HG03378 (cell line): ENCODE measurements at regions not wholly inside any gene's neighbourhood (a gene's known extent, or its start where the extent isn't known, plus 50 kb on each side); places are given as distances from the start of the nearest gene placed in this dataset.

Experiments
- ATAC-seq: cut with Tn5 transposase; IDR thresholded peaks from one replicate; pipeline ENCODE4 v1.9.1; 2021; ENCODE audit warnings: mild to moderate bottlenecking, moderate library complexity; ENCODE audit not compliant: unreplicated experiment

DNA sequence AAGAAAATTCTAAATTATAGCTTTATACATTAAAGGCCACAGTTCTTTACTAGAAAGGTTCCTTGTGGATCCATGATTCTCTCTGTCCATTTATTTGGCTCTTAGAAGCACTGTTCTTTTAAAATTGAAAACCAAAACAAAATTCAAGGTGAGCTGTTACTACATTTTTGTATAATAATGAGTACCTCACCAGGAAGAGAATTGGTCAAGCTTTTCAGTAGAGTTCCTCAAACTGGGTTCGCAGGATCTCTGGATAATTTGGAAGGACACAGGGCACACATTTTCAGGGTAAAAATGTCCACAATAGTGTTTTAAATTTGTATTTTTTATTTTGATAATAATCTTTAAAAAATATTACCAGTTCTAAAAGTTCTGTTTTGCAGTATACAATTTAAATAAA, 93.0 kb downstream of the PPP1R3A start:
- no peak for ATAC-seq

DNA sequence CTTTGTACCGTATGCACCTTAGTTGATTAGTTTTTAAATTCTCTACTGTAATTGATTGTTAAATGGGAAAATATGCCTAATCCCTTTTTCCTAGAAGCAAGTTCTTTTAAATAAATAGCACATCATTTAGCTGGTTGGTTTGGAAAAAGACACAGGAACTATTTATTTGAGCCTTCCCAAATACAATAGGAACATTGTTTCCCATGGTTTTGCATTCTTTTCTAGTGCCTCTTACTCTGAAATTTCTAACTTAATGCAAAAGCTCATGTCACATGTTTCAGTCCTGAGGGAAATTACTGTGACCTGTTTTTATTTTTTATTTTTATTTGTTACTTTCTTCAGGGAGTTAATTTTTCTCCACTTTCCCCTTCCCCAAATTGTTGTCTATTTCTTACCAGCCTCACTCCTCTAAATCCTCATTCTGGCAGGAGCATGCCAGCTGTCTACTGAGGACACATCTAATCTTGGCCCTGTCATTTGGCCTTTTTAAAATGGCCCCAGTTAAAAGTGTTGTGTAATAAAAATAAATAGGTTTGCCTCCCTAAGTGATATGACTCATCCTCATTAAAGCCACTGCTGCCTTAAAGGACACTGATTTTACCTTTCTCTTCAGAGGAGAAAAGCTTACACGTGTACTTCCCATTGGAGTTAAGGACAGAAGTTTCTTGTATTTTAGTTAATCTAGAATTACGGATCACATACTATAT, 94.5 kb downstream of the PPP1R3A start:
- no peak for ATAC-seq

DNA sequence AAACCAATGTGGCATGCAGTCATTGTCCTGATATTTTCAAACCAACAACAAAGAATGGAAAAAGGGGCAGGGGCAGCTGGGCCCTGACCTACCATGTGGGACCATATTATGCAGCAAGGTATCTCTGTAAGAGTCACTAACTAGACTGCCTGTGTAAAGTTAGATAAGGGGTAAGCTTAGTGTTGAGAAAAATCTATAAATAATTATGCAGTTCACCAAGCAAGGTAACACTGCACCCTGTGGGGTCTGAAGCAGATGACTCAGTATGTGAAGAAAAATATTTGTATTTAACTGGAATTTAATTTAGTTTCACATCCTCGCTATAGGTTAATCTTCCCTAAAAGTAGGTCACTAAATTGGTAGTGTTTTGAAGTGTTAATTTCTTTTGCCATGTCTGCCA, 99.3 kb downstream of the PPP1R3A start:
- ATAC-seq = no peak

DNA sequence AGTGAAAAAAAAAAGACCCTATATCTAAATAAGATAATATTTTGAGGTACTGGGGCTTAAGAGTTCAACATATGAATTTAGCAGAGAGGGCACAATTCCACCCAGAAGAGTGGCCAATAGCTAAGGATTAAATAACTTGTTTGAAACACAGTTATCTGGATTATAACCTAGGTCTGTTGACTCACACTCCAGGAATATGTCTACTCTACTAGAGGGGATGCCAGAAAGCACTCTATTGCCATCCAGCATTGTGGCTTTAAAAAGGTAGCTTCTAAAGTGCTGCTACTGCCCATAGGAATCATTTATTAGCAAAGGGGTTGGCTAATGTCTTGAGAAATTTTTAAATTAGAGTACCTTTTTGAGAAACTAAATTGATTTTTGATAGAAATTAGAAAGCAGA, 102.2 kb downstream of the PPP1R3A start:
- no peak for ATAC-seq

DNA sequence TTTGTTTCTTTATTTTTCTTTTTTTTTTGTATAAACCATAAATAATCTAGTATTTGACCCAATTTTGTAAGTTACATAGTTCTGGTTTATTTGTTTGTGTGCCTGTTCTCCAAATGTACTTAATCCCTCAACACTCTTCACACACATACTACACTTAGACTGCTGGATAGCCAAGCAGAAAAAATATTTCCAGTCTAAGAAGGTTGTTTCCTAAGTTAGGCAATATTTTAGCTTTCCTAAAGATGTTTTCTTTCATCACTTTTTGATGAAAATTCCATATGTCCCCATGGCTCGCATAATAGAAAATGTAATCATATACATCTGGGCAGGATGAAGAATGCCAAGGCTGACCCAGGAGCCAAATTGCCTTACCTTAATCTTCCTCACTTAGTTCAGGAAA, 105.3 kb downstream of the PPP1R3A start:
- ATAC-seq = no peak

DNA sequence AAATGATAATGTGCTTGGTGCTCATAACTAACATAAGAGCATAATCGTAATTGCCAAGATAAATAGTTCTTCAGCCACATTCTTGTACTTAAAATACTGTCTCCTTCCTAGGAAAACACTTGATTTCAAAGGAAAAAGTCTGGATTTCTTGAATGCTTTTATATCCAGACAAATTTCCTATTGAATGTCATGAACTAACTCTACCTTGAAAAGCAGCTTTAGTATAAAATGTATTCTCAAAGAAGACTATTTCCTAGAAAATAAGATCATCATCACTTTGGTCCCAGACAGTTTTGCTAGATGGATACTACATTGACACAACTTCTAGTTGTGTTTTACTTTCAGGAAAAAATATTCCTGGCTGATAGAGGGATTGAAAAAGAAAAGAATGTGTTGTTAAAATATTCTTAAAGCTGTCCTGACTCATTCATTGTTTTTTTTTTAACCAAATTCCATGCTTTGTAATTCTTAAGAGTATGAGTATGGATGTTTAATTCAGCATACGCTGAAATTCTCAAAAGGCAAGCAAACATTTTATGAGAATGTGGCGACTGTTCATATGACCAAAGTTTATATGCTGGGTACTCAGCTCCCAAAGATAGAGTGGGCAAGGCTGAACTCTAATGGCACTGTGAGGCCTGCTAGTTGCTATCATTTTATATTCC, 106.1 kb downstream of the PPP1R3A start:
- no peak for ATAC-seq

DNA sequence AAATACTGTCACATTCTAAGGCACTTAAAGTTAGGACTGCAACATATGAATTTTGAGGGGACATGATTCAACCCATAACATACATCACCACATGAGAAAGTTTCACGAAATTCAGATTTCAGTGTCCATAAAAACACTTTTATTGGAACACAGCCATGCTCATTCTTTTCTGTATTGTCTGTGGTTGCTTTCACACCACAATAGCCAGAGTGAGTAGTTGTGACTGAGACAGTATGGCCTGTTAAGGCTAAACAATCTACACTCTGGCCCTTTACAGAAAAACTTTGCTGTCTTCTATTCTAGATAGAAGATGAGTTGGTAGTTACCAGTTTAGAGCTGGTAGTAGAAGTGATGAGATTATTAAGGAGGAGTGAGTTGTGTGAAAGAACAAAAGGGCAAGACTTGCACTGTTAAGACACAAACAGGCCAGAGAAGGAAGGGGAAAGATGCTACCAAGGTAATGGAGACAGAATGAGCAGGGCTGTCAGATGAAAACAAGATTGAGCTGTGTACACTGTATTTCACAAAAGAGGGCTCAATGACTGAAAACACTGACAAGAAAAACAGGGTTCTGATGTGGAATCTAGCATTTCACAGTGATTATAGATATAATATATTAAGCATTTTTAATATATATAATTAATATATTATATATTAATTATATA, 108.6 kb downstream of the PPP1R3A start:
- ATAC-seq = no peak

DNA sequence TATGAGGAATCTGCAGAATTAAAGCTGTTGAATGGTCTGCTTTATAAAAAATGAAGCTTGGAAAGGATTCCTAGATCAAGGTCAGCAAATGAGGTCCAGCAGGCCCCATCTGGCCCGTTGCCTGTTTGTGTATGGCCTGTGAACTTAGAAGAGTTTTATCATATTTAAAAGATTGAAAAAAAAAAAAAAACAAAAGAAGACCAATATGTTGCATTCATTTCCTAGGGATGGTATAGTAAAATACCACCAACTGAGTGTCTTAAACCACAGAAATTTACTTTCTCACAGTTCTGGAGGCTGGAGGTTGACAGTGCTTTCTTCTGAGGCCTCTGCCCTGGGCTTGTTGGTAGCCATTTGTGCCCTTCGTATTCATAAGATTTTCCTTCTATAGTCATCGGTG, 109.2 kb downstream of the PPP1R3A start:
- no peak for ATAC-seq

DNA sequence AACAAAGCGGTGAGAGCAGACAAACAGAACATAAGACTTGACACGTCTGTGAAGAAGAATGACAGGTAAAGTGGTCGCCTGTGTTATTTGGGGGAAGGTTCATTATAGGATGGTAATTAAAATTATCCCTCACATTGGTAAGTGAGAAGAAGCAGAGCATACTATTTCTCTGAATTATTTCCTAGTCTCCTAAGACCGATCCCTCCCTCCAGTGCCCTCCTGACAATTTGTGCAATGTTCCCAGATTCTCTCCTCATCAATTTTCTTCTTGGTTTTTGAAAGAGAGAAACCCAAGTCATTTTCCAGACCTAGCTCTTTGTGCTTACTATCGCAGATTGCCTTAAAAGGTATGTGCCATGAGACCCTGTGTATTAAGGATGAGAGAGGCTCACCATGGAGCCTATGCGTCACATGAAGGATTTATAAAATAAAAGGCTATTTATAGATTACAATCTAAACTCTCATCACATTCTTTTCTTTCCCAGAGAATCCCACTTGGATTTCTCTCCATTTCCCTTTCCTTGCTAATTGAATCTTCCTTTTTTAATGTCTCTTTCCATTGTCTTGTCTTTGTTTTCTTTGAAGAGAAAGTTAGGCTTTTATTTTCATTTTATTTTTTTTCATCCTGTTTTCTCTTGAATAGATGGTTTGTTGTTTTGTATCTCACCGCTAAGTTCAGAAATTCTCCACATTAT, 112.0 kb downstream of the PPP1R3A start:
- ATAC-seq = no peak

DNA sequence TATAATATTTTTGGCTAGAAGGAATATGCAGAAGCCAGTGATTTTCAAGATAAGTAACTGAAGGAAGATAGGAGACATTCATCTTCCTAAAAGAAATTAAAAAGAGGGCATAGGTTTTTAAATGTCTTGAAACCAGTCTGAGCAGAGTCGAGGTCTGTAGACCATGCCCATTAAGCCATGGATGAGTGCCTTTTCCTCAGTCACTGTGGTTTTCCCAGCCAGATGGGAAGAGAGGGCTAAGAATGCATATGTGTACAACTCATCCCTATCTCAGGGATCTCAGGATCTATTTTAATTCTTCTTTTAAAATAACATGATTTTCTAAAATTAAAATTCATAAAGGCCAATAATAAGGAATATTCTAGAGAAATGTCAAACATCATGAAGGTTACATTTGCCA, 112.8 kb downstream of the PPP1R3A start:
- ATAC-seq = no peak

DNA sequence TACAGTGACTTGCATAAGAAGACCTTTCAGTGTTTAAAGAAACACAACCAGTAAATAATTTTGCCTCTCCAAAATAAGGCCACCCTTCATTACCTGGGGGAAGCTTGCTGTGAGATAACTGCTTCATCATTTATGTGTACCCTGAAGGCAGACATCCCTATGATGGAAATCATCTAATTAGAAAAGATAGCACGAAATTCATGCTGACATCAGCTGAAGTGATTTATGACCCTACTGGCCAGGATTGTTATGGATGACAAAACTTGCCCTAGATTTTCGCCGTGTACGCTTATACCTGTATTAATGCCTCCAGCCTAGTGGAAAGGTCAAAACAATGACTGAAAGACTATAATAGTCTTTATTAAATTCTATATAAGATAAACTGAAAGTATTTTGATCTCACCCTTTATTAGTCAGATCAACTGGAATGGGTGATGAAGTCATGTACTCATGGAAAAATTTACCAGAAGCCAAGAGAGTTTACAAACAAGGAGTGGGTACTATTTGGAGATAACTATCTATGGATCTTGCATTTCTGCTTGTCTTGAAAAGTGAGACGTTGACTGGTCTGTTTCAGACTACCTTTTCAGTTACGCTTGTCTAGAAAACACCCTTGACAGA, 114.2 kb downstream of the PPP1R3A start:
- ATAC-seq = no peak

DNA sequence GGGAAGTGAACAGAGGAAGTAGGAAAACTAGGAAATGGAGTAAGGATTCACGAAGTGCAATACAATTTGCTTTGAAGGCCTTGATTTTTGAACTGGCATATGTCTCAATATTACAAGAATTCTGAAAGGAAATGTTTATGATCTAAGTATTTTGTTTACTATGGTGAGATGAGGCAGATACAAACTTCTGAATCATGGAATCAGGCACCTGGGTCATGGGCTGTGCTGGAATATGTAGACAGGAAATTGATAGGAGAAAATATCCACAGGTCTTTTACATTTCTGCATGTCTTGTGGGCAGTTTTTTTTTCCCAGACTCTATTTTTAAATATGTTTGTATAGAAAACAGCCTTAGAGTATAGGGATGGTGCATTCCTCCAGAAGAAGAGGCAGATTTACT, 117.1 kb downstream of the PPP1R3A start:
- no peak for ATAC-seq

DNA sequence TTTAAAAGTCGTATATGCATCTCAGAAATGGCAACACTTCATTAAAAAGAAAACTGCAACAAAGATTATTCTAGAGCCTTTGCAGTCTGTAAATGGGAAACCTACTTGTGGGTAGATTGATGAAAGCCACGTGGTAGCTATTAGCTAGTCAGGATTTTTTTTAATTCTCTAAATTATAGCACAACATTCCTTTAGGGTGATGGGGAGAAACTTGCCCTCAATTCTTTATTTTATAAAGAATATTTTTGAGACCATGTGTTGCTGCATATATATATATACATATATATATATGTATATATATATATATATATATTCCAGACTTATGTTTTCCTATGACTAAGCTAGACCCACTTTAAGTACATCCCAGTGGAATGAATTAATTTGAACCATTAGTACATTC, 118.0 kb downstream of the PPP1R3A start:
- no peak for ATAC-seq

DNA sequence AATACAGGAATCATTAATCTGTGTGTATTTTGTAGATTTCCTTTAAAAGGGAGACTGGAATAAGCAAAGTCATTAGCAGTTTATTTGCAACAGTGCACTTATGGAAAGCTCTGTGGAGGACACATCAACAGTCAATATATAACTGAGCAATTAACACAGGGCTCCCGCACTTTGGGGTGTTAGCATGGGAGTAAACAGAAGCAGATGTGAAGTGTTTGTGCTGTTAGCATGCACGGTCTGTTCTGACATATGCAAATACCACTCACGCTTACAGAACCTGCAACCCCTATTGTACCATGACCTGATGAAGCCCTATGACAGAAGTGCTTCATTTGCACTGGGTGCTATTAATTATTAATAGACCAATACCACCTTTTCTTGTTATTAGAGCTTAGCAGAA, 118.9 kb downstream of the PPP1R3A start:
- ATAC-seq = peak; percentile 96

DNA sequence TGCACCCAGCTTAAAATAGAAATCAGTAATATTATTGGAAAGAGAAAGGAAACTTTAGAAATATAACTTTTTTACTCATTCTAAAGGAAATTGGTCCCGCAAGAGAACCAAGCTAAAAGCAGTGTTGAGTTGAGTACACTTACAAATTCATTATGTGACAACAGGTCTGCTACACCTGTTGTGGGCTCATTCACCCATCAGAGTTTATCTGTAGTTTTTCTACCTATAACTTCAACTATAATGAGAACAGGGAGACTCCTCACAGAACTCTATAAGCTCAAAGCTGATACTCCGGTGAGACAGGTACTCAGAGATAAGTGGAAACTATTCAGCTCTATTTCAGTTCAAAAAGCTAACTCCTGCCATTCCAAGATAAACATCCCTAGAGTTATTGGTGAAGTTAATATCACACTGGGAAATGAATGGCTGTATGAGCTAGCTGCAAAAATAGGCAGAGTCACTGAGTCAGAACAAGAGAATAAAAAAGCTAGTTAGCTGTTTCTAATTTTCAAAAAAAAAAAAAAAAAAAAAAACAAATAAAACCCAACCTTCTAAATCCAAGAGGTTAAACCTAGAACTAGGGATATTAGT, 121.3 kb downstream of the PPP1R3A start:
- ATAC-seq = no peak

DNA sequence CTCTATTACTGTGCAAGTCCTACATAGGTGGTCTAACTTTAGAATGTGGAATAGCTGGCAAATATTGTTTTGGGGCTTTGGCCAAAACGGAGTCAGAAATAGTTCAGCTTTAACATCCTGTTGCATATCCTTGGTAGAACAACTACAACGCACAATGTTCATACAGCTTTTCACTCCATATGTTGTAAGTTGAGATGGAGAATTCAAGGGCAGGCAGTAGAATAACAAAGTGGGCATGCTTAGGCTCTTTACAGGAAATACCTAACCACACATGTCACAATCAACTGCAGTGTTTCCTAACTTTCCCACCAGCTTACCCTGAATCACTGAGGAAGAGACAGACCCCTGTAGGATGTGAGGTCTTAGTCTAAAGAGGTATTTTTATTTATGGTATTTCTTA, 122.3 kb downstream of the PPP1R3A start:
- ATAC-seq = no peak

DNA sequence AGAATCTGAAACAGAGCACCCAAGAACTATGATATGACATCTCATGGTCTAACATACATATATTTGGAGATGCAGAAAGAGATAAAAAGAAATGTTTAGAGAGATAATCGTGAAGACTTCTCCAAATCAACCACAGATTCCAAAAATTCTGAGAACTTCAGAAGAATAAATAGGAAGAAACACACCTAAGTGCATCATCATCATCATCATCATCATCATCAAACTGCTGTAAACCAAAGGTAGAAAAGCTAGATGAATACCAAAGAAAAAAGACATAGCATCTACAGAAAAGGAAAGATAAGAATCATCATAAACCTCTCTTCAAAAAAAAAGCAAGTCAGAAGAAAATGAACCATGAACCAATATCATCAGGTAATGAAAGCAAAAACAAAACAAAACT, 124.2 kb downstream of the PPP1R3A start:
- ATAC-seq = no peak

DNA sequence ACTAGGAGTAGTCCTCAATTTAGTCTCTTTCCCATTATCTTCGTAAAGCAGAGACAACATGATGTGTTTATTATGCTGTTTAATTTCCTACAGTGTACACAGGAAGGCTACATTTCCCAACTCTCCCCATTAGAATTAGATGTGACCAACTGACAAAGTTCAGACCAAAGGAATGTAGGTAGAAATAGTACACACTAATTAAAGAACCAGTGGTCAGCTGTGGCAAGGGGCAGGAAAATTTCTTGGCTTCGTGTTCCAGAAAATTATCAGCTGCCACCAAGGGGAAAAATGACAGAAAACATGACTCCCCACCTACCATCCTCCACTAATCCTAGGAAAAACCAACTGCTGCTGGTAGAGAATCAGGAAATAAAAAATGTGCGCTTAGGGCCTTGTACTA, 125.6 kb downstream of the PPP1R3A start:
- no peak for ATAC-seq

DNA sequence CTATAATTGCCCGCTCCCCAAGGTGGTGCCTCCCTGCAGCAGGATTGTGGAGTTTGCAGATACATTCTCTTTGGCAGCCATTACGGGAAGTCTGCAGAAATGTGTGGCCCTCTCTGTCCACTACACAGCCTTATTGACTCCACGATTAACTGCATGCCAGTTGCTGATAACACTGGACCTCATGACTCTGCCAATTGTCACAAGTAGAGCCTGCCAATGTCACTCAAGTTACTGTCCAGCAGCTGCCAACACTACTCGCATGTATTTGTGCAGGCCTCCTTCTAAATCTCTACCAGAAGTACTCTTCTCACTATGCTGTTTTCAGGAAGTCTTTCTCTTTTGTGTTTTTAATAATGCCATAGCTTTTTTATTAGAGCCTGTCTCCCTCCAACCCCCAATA, 128.8 kb downstream of the PPP1R3A start:
- no peak for ATAC-seq

DNA sequence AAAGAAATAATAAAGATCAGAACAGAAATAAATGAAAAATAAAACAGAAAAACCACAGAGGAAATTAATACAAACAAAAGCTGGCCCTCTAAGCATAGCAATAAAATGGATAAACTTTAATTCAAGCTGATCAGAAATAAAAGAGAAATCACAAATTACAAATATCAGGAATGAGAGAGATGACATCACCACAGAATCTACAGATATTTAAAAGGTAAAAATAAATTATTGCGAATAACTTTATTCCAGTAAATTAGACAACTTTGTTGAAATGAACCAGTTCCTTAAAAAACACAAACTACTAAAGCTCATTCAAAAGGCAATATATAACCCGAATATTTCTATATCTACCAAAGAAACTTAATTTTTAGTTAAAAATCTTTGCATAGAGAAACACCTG, 131.7 kb downstream of the PPP1R3A start:
- ATAC-seq = no peak

DNA sequence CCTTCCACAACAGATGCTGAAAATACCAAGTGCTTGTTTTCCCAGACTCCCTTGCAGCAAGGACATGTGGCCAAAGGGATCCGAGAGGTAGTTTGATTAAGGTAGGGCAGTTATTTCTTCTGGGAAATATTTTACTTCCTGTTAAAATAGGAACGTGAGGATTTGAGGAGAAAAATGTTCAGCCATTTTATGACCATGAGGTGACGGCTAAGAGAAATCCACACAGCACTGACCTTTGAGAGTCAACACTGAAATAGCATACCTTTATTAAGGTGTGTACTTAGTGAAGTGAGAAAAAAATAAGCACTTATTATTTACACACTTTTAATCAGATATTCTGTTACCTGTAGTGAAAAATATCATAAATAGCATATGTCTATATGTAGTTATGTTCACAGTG, 133.9 kb downstream of the PPP1R3A start:
- ATAC-seq = no peak
